Ovary (tissue), 3 donors: ENCODE measurements at regions not wholly inside any gene's neighbourhood (a gene's known extent, or its start where the extent isn't known, plus 50 kb on each side); places are given as distances from the start of the nearest gene placed in this dataset.

ENCODE experiments used
- CTCF ChIP-seq, 3 donors: fragments of 450-650 bp in 2 of 3; fragments of 200-600 bp in 1 of 3; IDR thresholded peaks; one replicate each; pipeline versions ENCODE4 v1.5.1 to v1.8.0; 2016 to 2022; ENCODE audit warnings: antibody characterized with exemption in 3 of 3, mild to moderate bottlenecking in 1 of 3
- EP300 ChIP-seq: sonication (generic); formaldehyde crosslinking; IDR thresholded peaks from one replicate; pipeline ENCODE4 v1.6.1; 2017; ENCODE audit warnings: antibody characterized with exemption
- POLR2A ChIP-seq: fragments of 450-650 bp; IDR thresholded peaks from one replicate; pipeline ENCODE4 v1.6.1; 2017; ENCODE audit warnings: antibody characterized with exemption, mild to moderate bottlenecking, moderate library complexity
- donor health status: DM: no; HTN: no; CAD: no.

- TF ChIP-seq CTCF (IDR thresholded peaks at IDR 0.05) (no peak), POLR2A (no peak), EP300 (no peak)
These were observed 152.7 kb upstream of the SOX11 start for GRCh38 chr2:5539282-5540165.
